ENCODE measurements at regions not wholly inside any gene's neighbourhood (a gene's known extent, or its start where the extent isn't known, plus 50 kb on each side); places are given as distances from the start of the nearest gene placed in this dataset.

- H3K9ac ChIP-seq (ENCODE audit: extremely low read depth, insufficient read length, low read length), result no peak overlapping the region
- no CpG with 5 or more reads among the region's 8 CpGs for WGBS (ENCODE audit: extremely low coverage, insufficient read length, low lambda C conversion rate)
- peak overlapping the region; percentile 11 for H3K18ac ChIP-seq (ENCODE audit: insufficient read length, low read depth, low read length)
These were observed 152.4 kb upstream of the RFLNA start for GRCh38 chr12:124142395-124143035.

More at GRCh38 chr12:124142395-124143035, 152.4 kb upstream of the RFLNA start:
- Mint-ChIP-seq H3K36me3 (ENCODE audit: insufficient read depth in 1 of 3, low read depth in 3 of 3) (peaks cover 12 to 49% (median 36%) of the 10 kb centered on the region in 3 experiments), H3K27ac (peak overlapping the region; percentile 98 to 99 (median 99); a peak in 6 of 7 replicates), H3K27me3 (ENCODE audit: low read depth) (no peaks in the 10 kb centered on the region), H3K4me3 (no peak overlapping the region; a peak in 1 of 5 replicates), H3K4me1 (peaks cover 57 to 62% of the 10 kb centered on the region in 2 experiments), H3K9me3 (peaks cover 49 to 62% of the 10 kb centered on the region in 2 experiments)
- DNase-seq, result no peak
- Histone ChIP-seq H3K4me1 (ENCODE audit: insufficient read depth, low read length) (peaks cover 9% of the 10 kb centered on the region; the same call in 1 of the 2 replicates), H2BK120ac (ENCODE audit: low read depth, low read length, poor library complexity, severe bottlenecking) (no peak overlapping the region), H2BK5ac (ENCODE audit: insufficient read length, low read length) (no peak overlapping the region), H4K20me1 (ENCODE audit: control insufficient read depth, insufficient read depth, insufficient read length) (no peaks in the 10 kb centered on the region), H3K4me2 (ENCODE audit: insufficient read depth, insufficient read length, low read length) (no peak overlapping the region), H3K27me3 (ENCODE audit: insufficient read depth, low read length) (no peaks in the 10 kb centered on the region), H4K91ac (ENCODE audit: insufficient read length, low read depth, low read length) (no peak overlapping the region), H3K9me3 (ENCODE audit: control insufficient read depth, low read depth, low read length) (peaks cover 7% of the 10 kb centered on the region), H3K56ac (ENCODE audit: insufficient read length, low read depth, low read length) (no peak overlapping the region), H2BK20ac (ENCODE audit: low read depth, low read length, poor library complexity, severe bottlenecking) (peak overlapping the region; percentile 1), H3K27ac (ENCODE audit: insufficient read length, low read depth, low read length) (no peak overlapping the region), H4K8ac (replicated peaks; ENCODE audit: insufficient read length, low read depth, low read length) (no peak overlapping the region), H3K4ac (ENCODE audit: low read depth, low read length) (no peak overlapping the region), H2BK12ac (ENCODE audit: insufficient read length, low read depth, low read length) (no peak overlapping the region), H3K79me1 (ENCODE audit: insufficient read depth, low read depth, low read length, poor library complexity, severe bottlenecking) (no peaks in the 10 kb centered on the region), H2AK5ac (ENCODE audit: insufficient read length, low read length) (no peak overlapping the region), H3K14ac (ENCODE audit: insufficient read depth, low read length) (no peak overlapping the region), H3K79me2 (ENCODE audit: insufficient read depth, low read length) (no peaks in the 10 kb centered on the region), H2AFZ (ENCODE audit: low read length) (no peak overlapping the region), H3K23me2 (ENCODE audit: insufficient read length, low read depth, low read length, poor library complexity, severe bottlenecking) (no peaks in the 10 kb centered on the region), H3K23ac (ENCODE audit: insufficient read length, low read depth, low read length) (no peak overlapping the region), H3T11ph (ENCODE audit: low read length) (peak overlapping the region; percentile 39), H2BK15ac (ENCODE audit: low read depth, low read length) (no peak overlapping the region), H4K5ac (ENCODE audit: insufficient read length, low read depth, low read length) (no peak overlapping the region)
- TF ChIP-seq CTCF (conservative IDR thresholded peaks at IDR 0.05), result no peak

Data from H9 (cell line).